GM18907 (cell line): ENCODE measurements at regions not wholly inside any gene's neighbourhood (a gene's known extent, or its start where the extent isn't known, plus 50 kb on each side); places are given as distances from the start of the nearest gene placed in this dataset.
"Not testable (repeated sequence)": the region's sequence is repeated elsewhere in the genome, so short reads cannot be mapped to it uniquely, and the experiment has no call there.

Source experiments
- ATAC-seq: cut with Tn5 transposase; IDR thresholded peaks from one replicate; pipeline ENCODE4 v1.9.1; 2021; ENCODE audit warnings: mild to moderate bottlenecking, moderate library complexity; ENCODE audit not compliant: unreplicated experiment

GRCh38 chr13:90246687-90247345, 1100.7 kb upstream of the MIR17HG start:
- ATAC-seq: no peak

DNA sequence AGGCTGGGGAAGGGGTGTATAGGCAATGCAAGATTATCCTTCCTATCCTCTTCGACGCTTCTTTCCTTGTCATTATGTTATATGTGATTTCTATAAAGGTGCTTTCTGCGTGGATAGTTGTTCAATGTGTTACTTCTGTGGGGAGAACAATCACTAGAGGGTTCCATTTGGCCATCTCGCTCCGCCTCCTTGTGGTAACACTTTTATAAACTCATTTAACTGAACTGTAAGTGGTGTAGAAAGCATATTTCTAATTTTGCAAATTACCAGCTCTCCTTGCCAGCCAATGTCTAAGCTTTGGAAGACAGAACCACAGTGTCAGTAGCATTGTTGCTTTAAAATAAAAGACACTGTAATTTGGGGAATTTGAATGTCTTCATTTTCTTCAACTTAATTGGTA, 1093.7 kb upstream of the MIR17HG start:
- ATAC-seq: no peak

DNA sequence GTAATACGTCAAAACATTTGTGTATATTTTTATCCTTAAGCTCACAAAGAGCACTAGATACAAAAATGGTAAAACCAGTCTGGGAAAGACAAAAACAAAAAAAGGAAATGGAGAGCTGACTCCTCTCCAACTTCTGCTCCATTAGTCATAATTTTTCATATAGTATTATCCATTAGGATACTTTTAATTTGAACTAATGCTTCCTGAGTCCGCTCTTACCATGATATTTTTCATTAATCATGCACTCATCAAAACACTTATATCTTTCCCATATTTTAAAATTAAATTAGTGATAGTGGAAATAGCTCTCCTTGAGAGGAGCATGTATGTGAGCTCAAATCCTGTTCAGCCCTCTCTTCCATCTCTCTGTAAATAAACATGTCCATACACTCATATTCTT, 1093.0 kb upstream of the MIR17HG start:
- ATAC-seq: no peak

GRCh38 chr13:90256746-90257145, 1090.7 kb upstream of the MIR17HG start:
- no peak for ATAC-seq

- no peak for ATAC-seq
Observed at GRCh38 chr13:90258129-90258528, 1089.4 kb upstream of the MIR17HG start.

DNA sequence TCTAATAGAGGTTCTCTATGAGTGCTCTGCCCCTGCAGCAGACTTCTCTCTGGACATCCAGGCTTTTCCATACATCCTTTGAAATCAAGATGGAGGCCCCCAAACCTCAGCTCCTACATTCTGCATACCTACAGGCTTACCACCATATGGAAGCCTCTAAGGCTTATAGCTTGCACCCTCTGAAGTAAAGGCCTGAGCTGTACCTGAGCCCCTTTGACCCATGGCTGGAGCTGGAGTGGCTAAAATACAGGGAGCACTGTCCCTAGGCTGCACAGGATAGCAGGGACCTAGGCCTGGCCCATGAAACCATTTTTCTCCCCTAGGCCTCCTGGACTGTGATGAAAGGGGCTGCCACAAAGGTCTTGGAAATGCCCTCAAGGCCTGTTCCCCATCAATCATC, 1086.1 kb upstream of the MIR17HG start:
- ATAC-seq: no peak

DNA sequence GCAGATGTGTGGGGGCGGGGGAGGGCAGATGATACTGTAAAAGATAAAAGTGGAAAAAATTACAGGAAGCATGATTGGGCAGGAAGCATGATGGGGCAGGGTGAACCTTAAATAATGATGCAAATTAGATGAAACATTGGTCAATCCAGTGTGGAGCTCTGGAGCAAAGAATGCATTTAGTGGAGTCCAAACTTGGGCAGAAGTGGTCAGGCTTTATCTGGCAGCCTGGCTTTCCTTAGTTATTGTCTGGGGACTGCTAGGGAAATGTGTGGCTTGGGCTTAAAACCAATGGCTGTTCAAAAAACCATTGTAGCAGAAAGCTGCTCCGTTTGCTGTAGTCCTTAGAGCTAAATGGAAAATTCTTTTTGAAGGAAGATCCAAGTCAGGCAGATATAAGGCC, 1077.3 kb upstream of the MIR17HG start:
- ATAC-seq: no peak

GRCh38 chr13:90272356-90272755, 1075.1 kb upstream of the MIR17HG start:
- ATAC-seq: no peak

GRCh38 chr13:90276216-90276615, 1071.3 kb upstream of the MIR17HG start:
- ATAC-seq: no peak

DNA sequence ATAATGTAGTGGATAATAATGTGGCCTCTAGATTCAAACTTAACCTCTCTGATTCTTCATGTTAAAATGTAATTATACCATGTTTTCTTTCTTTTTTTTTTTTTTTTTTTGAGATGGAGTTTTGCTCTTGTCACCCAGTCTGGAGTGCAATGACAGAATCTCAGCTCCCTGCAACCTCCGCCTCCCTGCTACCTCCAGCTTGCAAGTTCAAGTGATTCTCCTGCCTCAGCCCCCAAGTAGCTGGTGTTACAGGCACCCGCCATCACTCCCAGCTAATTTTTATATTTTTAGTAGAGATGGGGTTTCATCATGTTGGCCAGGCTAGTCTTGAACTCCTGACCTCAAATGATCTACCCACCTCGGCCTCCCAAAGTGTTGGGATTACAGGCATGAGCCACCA, 1069.3 kb upstream of the MIR17HG start:
- not testable (repeated sequence) for ATAC-seq

GRCh38 chr13:90281709-90282108, 1065.8 kb upstream of the MIR17HG start:
- no peak for ATAC-seq

DNA sequence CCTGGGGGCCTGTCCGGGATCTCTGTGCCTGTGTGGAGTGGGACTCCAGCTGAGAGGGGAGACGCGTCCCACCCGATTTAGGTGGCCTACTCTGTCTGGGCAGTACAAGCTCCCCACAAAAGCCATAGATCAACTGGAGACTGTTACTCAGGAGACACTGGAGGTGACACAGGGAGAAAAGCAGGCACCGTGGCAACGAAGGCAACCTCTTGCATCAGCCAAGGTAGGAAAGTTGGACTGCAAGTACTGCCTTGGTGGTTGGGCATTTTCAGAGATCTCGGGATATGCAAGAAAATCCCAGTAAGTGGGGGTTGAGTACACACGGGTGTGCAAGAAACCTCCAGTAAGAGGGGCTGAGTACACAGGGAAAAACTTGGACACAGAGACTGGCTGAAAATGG, 1060.0 kb upstream of the MIR17HG start:
- no peak for ATAC-seq

DNA sequence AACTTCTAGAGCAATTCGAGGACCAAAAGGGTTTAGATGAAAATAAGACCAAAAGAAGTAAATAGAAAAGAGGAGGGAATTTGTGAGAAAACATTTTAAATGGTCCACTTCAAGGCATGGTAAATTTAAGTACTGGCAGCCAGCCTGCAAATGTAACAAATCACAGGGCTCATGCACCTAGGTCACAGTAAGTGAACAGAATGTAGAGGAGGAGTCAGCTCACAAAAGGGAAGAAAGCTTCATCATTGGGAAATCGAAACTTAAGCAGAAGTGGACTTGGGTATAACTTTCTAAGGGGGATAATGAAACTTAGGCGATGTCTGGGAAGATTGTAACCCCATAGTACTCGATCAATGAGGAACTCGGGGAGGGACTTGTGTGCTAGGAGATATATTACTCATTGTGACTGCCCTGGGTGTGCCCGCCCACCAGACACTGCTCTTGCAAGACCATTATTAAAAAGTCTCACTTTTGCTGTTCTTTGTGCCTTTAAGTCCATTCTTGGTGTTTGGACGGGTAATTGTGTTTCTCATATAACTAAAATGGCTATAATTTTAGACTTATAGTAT, 1053.6 kb upstream of the MIR17HG start:
- no peak for ATAC-seq

DNA sequence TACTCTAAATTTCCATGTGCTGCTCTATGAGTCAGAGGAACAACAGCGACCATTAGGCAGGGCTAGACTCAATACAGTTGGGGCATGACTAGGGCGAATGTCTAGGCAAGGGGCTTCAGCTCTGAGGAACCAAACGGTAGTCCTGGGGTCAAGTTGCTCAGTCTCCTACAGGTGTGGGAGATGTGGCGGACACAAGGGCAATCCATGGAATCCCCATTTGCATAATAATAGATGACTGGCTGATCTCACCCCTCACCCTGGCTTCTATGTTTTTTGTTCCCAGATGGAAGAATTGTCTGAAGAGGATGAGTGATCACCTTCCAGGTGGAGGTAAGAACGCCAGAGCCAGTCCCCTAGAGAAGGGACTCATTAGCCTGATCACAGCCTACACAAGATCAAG, 1048.2 kb upstream of the MIR17HG start:
- ATAC-seq: no peak

DNA sequence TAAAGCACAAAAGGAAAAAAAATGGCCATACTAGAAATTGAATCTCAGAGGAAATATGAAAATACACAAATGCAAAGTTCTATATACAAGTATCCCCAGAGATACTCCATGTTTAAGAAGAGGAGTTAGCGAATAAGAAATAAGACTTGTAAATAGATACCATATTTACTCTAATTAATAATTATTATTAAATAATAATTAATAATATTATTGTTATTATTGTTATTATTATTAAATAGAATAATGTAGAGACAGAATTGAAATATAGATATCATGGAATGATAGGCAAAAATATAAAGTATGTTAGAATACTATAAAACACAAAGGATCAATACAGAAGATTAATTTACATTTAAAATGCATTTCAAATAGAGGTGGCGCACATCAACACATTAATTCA, 1047.5 kb upstream of the MIR17HG start:
- ATAC-seq: no peak

DNA sequence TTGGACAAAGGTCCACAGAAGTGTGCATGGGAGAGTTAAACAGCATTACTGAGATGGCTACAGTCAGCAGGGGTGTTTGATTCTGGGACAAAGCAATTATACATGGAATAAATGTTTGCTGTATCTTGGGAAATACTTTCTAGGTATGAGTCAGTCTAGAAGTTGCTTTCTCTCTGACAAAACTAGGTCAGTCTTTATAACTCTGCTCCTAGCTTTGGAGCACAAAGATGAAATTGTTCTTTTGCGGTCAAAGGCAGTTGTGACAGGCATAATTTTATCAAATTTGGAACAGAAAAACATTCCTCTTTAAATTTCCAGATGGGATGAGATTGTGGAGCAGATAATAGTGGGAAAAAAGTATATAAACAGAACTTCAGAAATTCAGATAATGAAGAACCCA, 1045.4 kb upstream of the MIR17HG start:
- no peak for ATAC-seq

- no peak for ATAC-seq
Observed at GRCh38 chr13:90305796-90306195, 1041.7 kb upstream of the MIR17HG start.

- ATAC-seq: no peak
Observed at GRCh38 chr13:90307136-90307535, 1040.4 kb upstream of the MIR17HG start.

GRCh38 chr13:90308249-90308648, 1039.2 kb upstream of the MIR17HG start:
- ATAC-seq: no peak

DNA sequence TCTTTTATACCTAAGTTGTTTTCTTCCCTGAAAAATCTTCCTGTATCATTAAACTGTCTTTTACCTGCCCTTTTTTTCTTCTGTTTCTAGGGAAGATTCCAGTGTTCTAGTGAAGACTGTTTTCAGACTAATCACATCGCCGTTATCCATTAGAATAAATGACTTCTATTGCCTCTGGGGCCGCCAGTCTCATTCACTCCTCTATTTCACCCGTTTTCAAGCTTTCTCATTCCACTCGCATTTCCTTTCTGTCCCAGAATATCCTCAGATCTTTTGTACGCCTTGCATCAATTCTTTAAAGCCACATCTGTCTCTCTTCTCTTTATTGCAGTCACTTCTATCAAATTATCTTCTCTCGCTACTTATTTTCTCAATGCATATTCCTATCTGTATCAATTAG, 1035.6 kb upstream of the MIR17HG start:
- ATAC-seq: no peak

DNA sequence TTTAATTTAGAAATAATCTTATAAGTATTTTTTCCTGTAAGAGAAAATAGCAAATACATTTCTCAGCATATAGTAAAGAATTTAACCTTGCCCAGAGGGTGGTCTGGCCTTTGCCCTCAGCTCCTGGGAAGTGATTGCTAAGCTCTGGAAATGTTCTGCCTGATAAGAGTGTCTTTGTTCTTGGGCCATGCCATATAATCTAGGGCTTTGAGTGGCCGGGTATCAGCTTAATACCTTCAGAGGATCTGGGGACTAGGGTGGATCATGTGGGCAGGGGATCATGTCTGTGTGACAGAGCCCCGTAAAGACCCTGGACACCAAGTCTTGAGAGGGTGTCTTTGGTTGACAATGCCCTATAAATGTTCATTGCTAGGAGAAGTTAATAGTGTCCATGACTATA, 1032.4 kb upstream of the MIR17HG start:
- no peak for ATAC-seq

DNA sequence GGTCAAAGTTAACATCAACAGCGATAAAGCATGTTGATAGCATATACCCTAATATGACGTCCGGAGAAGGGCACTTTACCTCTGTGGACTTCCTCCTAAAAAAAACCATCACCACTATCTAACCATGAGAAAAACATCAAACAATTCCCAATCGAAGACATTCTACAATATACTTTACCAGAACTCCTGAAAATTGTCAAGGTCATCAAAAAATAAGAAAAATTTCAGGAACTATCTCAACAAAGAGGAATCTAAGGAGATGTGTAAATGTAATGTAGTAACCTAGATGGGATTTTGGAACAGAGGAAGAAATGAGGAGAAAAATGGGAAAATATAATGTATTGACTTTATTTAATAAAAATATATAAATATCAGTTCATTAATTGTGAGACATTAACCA, 1026.8 kb upstream of the MIR17HG start:
- no peak for ATAC-seq

- ATAC-seq: no peak
Observed at GRCh38 chr13:90321281-90321931, 1026.1 kb upstream of the MIR17HG start.
